ENCODE measurements at regions not wholly inside any gene's neighbourhood (a gene's known extent, or its start where the extent isn't known, plus 50 kb on each side); places are given as distances from the start of the nearest gene placed in this dataset.

- no peak overlapping the region for H3K27ac ChIP-seq
- no peak for TF ChIP-seq ZFX (IDR thresholded peaks at IDR 0.05; ENCODE audit: borderline replicate concordance)
- no peak for TF ChIP-seq CTCF (IDR thresholded peaks at IDR 0.05)
Observed at GRCh38 chr13:31485183-31485582, 254.1 kb upstream of the RXFP2 start.

GRCh38 chr13:31485651-31486051 is 253.7 kb upstream of the RXFP2 start:
- no peak overlapping the region for H3K27ac ChIP-seq
- TF ChIP-seq ZFX (IDR thresholded peaks at IDR 0.05; ENCODE audit: borderline replicate concordance) (no peak), CTCF (IDR thresholded peaks at IDR 0.05) (no peak)

GRCh38 chr13:31495336-31495735 is 244.0 kb upstream of the RXFP2 start:
- no peak overlapping the region for H3K27ac ChIP-seq
- TF ChIP-seq ZFX (IDR thresholded peaks at IDR 0.05; ENCODE audit: borderline replicate concordance) (no peak), CTCF (IDR thresholded peaks at IDR 0.05) (no peak)

GRCh38 chr13:31499274-31499673 is 240.1 kb upstream of the RXFP2 start:
- TF ChIP-seq ZFX (IDR thresholded peaks at IDR 0.05; ENCODE audit: borderline replicate concordance) (no peak), CTCF (IDR thresholded peaks at IDR 0.05) (no peak)
- no peak overlapping the region for H3K27ac ChIP-seq

- TF ChIP-seq CTCF (IDR thresholded peaks at IDR 0.05) (no peak), ZFX (IDR thresholded peaks at IDR 0.05; ENCODE audit: borderline replicate concordance) (no peak)
- H3K27ac ChIP-seq, result no peak overlapping the region
Observed at GRCh38 chr13:31503626-31504025, 235.7 kb upstream of the RXFP2 start.

GRCh38 chr13:31504918-31505317 is 234.4 kb upstream of the RXFP2 start:
- no peak overlapping the region for H3K27ac ChIP-seq
- TF ChIP-seq CTCF (IDR thresholded peaks at IDR 0.05) (no peak), ZFX (IDR thresholded peaks at IDR 0.05; ENCODE audit: borderline replicate concordance) (no peak)

- H3K27ac ChIP-seq, result no peak overlapping the region
- TF ChIP-seq ZFX (IDR thresholded peaks at IDR 0.05; ENCODE audit: borderline replicate concordance) (no peak), CTCF (IDR thresholded peaks at IDR 0.05) (no peak)
Observed at GRCh38 chr13:31512331-31512730, 227.0 kb upstream of the RXFP2 start.

Measured in 22Rv1 (cell line).